SHP77 treated with DMSO at 0.1 percent for 48 hours (cell line): ENCODE measurements at regions not wholly inside any gene's neighbourhood (a gene's known extent, or its start where the extent isn't known, plus 50 kb on each side); places are given as distances from the start of the nearest gene placed in this dataset.

Experiments
- DNase-seq: peaks from one replicate; lab custom pipeline; 2025; lab: John Stamatoyannopoulos, UW

DNA sequence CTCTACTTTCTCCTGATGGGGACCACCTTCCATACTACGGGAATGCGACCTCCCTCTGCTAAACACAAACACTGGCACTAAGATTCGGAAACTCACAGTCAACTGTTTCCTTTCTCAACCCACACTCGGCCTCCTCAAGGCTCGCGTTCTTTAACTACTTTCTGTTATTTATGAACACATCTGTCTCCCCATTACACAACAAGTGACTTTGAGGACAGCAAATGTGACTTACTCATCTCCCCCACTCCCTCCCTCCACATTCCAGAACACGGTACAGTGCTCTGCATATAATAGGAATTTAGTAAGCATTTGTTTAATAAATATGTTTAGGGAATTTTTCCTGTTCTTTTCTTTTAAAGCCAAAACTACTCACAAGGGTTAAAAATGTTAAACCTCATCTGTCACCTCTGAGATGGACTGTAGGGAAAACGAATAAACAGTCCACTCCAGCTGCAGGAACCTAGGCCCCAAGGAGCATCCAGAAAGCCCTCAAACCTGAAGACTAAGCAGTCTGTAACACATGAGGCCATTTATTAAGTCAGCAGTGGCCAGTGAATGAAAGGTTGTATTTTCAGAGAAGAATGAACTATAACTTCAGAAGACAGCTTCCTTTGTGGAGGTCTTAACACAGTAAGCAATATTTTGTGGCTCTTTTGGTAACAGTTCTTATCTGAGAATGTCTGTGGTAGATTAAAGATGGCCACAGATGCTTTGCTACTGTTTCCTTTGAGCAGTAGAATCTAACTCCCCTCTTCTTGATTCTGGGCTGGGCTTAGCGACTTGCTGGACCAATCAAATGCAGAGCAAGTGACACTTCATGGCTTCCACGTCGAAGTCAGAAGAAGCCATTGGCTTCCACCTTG is 209.6 kb upstream of the DTNBP1 start:
- DNase-seq: no peak

DNA sequence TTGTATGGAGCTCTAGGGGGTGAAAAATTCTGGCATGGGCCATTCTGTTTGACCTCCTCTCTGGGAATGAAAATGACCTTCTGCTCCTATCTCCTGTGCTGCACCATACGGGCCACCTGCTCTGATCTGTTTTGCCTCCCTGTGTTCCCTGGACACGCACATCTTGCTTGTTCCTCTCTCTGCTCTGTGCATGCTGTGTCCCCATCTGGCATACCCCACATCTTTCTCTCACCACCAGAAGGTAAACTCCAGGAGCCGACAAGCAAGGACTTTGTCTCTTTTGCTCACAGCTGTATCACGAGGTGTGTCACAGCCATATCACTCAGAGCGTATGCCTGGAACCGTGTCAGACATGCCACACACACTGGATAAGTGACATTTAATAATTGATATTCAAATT is 208.4 kb upstream of the DTNBP1 start:
- no peak for DNase-seq

DNA sequence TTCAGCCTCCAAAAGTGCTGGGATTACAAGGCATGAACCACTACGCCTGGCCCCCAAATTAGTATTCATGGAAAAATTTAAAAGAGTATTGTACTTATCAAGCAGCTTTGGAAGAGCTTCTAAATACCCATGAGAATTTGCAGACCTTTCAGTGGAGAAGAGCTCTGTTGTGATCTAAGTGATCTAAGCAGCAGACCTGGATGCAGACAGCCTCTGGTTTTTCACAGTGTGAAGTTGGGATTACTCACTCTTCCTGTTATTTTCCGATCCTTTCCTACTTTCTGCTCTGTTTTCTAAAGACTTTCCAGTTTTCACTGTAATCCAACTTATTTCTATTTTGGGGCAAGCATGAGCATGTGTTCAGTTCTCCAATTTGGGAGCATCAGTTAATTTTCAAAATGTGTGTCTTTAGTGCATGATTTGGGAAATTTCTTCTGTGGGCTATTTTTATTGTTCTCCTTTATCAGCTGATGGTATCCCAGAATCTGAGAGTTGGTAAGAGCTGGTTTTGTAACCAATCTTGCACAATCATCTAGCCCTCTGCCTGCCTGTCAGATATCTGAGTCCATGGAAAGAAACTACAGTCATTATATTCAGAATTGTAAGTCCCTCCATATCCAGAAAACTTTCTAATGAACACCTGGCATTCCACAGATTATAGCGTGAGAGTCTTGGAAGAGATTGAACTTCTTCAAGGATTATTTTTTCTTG is 207.7 kb upstream of the DTNBP1 start:
- DNase-seq: no peak

DNA sequence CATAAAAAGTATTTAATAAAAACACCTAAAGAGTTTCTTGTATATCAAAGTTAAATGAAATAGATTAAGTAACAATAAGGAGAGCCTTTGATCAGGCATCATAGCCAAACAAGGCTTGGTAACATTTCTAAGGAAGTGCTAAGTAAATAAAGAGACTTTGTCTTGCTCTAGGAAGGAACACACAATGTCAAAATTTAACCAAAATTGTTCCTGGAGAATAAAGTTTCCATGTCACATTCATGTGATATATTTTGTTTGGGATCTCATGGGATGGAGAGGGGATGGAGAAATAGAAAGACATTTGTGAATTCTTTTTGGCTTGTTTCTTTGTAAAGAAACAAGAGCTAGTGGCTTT is 201.9 kb upstream of the DTNBP1 start:
- no peak for DNase-seq

DNA sequence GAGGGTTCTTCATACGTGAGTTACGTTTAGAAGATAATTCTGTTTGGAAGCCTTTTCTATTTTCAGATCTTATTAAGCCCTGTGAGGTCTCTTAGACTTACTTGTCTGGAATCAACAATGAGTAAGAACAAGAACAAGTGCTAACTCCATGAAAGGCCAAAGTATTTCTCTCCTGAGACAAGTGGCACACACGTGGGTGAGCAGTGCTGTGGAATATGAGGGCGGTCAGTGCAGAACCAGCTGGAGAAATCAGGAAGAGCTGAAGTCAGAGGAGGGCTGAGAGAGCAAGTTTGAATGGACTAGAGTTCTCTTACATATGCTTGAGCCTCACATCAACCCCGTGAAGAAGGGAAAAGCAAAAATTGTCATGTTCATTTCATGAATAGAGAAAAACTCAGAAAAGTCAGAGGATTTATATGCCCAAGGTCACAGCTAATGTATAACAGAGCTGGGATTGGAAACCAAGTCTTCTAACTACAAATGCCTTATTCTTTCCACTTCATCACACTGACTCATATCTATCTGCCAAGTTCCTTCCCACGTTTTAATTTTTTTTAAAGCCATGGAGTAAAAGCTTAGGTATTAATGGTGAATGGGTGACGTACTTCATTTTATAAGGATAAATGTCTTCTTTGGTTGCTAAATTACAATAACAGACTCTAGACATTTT is 201.3 kb upstream of the DTNBP1 start:
- DNase-seq: no peak

DNA sequence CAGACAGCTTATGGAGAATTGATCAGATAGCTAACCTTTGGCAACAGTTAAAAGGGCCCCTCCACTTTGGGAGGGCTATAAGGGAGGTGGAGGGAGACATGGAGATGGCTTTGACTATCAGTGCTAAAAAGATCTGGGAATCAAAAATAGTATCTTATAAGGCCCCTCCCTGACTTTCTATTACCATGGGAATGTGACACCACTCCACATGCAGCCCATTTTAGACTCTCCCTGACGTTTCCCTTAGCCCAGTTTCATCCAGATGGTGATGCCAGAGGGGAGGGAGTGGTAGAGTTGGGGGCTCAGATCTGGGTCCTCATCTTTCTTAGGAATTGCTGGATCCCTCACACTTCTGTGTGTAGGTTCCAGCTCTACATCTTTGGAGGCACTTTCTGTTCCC is 200.0 kb upstream of the DTNBP1 start:
- DNase-seq: no peak

DNA sequence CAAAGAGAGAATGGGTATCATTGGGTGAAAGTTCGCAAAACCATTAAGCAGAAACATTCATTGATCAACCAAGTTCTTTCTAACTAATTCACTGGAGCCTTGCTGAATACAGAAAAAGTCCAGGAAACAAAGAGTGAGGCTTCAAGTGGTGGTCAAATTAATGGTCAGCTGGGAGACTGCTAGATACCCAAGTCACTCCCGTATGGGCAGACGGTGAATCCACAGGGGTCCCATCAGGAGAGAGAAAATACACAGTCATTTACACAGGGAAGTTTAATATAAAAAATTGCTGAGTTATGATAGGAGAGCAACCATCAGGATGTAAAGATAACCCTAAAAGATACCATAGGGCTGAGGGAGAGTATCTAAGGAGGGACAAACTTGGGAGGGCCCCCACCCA is 198.7 kb upstream of the DTNBP1 start:
- DNase-seq: no peak

DNA sequence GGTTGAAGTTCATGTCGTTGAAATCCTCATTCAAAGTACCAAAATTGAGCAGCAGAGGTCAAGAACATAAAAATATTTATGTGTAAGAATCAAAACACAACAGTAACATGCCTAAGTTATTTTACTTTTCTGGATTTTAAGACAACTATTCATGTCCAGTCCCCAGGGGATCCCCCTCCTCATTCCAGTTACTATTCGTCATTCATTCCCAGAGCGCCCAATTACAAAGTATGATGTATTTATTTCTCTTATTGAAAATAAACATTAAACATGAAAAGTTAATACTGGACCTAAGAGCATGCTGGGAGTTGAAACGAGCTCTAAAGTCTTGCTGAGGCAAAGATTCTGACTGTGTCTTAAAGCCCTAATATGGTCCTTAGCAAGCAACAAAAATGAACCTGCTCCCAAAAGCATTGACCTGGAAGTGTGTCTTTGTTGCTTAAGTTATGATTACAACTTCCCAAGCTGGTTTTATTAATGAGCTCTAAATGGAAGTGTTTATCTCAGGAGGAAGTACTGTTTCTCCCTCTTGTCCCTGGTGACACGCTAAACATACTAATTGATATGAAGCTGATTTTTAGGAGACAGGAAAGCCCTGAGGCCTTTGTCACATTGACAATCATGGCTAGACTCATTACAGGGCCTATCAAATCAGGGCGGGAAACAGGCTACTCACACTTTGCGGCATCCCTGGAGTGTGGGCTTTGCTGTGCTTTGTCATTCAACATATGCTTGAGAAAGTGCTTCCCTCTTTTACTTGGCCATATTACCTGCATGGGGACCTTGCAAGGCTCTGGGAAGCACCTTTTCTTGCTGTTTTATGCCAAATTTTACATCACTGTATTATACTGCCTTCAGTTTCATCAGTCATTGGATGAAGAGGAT is 192.2 kb upstream of the DTNBP1 start:
- DNase-seq: no peak

DNA sequence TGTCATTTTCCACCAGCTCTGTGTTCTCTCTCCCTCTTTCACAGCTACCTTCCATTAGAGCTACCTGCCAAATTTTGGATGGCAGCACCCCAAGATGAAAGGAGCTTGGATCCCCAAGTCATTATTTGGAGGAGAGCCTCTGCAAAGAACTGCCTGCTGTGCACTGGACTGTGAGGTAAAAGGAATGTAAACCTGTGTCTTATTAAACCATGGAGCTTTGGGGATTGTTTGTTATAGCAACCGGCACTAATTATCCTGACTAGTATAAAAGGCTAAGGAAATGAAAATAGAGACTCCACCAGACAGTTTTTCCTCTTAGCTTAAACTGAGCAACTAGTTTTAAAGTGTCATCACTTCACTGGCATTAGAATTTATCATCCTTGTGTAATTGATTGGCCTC is 191.6 kb upstream of the DTNBP1 start:
- DNase-seq: no peak

DNA sequence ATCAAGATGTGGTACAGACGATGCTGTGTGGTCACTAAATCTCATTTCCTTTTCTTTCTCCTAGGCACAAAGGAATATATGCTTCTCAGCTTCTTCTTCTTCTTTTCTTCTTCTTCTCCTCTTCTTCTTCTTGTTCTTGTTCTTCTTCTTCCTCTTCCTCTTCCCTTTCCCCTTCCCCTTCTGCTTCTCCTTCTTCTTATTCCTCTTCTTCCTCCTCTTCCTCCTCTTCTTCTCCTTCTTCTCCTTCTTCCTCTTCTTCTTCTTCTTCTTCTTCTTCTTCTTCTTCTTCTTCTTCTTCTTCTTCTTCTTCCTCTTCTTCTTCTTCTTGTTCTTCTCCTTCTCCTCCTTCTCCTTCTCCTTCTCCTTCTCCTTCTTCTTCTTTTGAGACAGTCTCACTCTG is 190.4 kb upstream of the DTNBP1 start:
- no peak for DNase-seq

DNA sequence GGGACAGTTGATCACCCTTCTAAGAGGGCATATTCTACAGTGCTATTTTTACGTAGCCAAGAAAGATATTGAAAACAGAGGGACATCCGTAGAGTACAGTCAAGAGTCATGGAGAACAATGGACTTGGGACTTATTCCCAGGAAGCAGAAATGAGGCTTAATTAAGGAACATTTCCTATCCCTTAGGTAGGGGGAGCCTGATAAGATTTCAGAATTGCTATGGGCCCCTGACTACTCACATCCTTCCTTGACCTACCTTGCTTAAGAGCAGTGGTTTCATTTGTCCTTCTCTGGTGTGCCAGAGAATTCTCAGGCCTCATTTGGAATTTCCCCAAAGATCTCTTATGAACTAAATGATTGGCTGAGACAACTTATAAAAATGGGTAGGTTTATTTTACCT is 189.5 kb upstream of the DTNBP1 start:
- DNase-seq: no peak

DNA sequence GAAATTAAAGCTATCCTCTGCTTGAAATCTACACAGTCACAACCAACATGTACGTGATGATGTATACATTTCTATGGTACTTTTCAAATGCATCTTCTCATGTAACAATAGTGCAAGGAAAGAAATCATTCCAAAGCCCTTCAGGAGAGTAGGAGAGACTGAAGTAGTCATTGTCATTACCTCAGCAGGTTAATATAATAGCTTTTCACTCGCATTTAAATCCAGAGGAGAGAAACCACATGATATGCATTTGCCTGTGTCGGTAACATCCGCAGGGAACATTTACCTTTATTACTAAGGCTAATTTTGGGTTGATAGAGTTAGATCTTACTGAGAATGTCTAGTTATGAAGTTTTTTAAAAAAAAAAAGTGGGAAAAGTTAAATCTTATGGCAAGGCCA is 186.6 kb upstream of the DTNBP1 start:
- no peak for DNase-seq

DNA sequence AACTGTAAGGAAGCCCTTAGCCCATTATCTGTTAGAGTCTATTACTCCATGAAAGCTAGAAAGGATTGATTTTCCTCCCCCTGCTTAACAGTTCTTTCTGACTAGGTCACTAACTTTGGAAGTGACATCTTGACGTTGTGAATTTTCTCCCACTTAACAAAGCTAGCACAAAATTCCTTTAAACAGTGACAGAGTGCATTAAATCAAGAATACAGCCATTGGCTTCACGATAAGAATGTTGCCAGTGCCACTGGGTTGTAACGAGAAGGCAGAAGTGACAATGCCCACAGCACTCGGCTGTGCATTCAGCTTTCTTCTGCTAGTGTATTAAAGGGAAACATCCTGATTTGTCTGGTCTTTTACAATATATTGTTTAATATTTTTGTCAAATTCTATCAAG is 182.7 kb upstream of the DTNBP1 start:
- no peak for DNase-seq

DNA sequence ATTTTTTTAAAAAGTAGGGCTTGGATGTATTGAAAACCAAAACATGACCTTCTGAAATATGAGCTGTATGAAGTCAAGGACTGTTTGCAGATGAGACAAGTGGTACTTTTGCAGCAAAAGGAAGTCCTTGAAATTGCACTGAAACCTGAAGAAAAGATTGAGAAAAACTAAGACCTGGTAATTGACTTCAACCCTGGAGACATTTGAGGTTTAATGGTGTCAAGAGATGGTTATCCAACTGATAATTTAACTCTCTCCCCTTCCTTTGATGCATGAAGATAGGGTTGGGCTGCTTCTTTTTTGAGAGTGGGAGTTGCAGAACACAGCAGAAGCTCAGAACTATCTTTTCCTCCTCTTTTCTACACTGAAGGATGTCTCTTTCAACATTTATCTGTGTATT is 180.9 kb upstream of the DTNBP1 start:
- no peak for DNase-seq

DNA sequence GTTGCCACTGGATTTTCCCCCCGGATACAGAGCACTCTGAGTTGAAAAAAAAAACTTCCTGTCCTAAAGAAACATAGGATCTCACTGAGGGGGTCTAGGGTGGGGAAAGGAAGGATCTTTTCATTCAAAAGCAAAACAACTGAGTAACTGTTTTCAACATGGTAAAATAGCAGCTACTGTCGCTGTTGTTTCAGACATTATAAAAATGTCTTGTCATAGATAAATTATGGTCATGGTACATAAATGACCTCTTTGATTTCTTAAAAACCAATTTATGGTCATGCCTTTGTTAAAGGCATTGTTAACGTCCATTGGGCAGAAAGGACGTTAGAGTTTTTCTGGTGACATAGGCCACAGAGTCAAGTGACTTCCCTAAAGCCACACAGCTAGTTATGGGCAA is 180.4 kb upstream of the DTNBP1 start:
- DNase-seq: no peak

DNA sequence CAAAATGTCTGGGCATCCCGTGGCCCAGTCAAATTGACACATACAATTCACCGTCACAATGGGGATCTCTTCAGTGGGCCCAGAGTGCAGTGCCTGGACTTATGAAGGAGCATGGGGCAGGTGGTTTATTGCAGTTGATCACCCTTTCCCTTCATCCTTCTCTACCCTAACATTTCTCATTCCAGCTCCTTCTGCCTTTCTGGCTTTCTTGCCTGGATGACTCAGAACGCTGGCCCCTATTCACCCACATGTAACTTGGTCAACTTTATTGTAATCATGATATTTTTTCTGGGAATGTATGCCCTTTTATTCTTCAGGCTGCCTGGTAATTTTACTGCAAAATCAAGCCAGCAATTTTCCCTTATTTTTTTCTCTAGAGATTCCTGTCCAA is 179.9 kb upstream of the DTNBP1 start:
- no peak for DNase-seq

DNA sequence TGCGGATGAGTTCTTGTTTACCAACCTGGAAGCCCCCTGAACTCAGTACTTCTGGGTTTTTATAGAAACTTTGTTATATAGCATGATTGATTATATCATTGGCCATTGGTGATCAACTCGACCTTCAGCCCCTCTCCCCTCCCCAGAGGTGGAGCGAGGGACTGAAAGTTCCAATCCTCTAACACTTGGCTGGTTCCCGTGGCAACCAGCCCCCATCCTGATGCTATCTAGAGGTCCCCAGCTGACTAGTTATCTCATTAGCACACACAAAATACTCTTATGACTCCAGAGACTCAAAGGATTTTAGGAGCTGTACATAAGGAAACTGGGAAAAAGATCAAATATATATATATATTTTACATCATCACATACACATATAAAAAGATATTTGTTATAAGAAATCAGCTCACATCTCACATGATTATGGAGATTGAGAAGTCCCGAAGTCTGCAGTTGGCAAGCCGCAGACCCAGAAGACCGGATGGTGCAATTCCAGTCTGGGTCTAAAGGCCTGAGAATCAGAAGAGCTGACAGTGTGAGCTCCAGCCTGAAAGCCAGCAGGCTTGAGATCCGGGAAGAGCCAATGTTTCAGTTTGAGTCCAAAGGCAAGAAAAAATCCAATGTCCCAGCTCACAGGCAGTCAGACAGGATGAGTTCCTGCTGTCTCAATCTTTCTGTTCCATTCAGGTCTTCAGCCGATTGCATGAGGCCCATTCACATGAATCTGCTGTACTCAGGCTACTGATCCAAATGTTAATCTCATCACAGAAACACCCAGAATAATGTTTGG is 179.3 kb upstream of the DTNBP1 start:
- no peak for DNase-seq

DNA sequence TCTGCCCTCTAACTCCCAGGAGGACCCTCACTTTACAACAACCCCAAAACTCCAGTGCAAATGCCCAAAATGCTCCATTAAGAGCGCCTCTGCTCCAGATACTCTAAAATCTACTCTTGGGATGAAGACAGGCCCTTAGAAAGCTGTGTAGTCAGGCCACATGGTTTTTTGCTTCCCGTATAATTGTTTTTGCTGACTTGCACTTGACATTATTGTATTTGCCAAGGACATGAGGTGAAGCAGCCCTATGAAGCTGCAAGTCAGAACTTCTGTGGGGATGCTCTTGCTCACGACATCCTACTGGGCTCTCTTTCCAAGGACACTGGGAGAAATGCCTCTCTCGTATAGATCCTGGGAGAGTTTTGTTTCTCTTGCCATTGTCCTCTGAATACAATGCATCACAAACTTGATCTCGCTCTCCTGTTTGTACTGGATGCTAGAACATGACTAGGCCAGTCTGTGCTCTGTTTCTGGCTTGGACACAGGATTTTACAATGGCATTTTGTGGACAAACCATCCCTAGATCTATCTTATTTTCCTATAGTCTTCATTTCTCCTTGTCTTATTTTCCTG is 177.2 kb upstream of the DTNBP1 start:
- DNase-seq: no peak

DNA sequence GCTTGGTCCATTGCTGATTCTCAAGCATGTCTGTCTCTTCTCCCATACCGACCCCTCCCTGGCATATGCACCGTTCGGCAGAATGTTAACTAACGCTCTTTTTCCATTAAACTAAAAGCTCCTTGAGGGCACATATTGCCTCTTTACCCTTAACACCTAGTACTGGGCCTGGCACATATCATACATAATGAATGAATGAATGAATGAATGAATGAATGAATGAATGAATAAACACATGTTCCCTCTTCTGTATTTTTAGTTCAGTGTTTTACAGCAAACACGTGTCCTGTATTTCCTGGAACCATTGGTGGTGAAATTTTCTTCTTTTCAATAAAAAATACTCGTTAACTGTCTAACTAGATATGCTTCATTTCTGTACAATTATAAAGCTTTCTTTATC is 174.4 kb upstream of the DTNBP1 start:
- DNase-seq: no peak

DNA sequence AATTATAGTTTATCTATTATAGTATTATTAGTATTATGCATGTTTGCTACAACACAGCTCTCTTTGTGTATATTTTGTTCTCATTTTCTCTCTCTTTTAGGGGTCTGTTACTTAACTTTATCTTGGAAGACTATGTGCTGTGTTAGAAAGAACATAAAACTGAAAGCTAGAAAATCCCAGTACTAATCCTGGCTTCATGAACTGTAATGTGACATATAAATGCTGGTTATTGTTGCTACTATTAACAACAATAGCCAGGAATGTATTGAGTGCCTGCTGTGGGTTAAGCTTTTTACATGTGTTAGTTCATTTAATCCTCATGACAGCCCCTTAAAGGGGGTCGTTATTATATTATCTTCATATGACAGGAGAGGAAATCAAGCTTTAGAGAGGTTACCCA is 170.0 kb upstream of the DTNBP1 start:
- DNase-seq: no peak

DNA sequence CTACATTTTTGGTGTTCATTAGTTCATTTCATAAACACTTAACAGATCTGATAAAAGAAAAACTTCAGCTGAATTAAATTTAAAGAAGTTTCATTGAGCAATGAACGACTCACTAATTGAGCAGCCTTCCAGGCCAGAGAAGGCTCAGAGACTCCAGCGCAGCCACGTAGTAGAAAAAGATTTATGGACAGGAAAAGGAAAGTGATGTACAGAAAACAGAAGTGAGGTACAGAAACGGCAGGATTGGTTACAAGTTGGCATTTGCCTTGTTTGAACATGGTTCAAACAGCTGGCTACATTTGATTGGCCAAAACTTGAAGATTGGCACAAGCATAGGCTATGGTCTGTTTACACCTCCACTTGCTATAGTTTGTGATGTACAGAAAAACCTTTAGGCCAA is 166.3 kb upstream of the DTNBP1 start:
- no peak for DNase-seq
